KMS-11 (cell line): ENCODE measurements at regions not wholly inside any gene's neighbourhood (a gene's known extent, or its start where the extent isn't known, plus 50 kb on each side); places are given as distances from the start of the nearest gene placed in this dataset.

Experiments used
- H2AFZ ChIP-seq: fragments of 200-600 bp; sonication (generic); 2 replicates; pipeline ENCODE4 v1.6.1; 2016; ENCODE audit warnings: antibody characterized with exemption, mixed run types, low read depth
- H3K27ac ChIP-seq: fragments of 200-600 bp; sonication (generic); 2 replicates; pipeline ENCODE4 v1.6.1; 2016; ENCODE audit warnings: mild to moderate bottlenecking, mixed run types
- H3K27me3 ChIP-seq: fragments of 200-600 bp; sonication (generic); 2 replicates; pipeline ENCODE4 v1.6.1; 2017; ENCODE audit warnings: mild to moderate bottlenecking, low read depth, mixed run types, moderate library complexity; ENCODE audit not compliant: insufficient read depth
- H3K36me3 ChIP-seq: fragments of 200-600 bp; sonication (generic); 2 replicates; pipeline ENCODE4 v1.6.1; 2017; ENCODE audit warnings: mild to moderate bottlenecking, mixed run types; ENCODE audit not compliant: insufficient read depth
- H3K4me1 ChIP-seq: fragments of 200-600 bp; sonication (generic); 2 replicates; pipeline ENCODE4 v1.6.1; 2016; ENCODE audit warnings: mild to moderate bottlenecking, low read depth, mixed run types; ENCODE audit not compliant: poor library complexity, severe bottlenecking
- H3K4me2 ChIP-seq: fragments of 200-600 bp; sonication (generic); 2 replicates; pipeline ENCODE4 v1.7.0; 2016; ENCODE audit warnings: mild to moderate bottlenecking, mixed run types
- H3K4me3 ChIP-seq: fragments of 200-600 bp; sonication (generic); IDR thresholded peaks from 2 replicates; pipeline ENCODE4 v1.6.1; 2017; ENCODE audit warnings: low read depth, low read length, mixed read lengths; ENCODE audit not compliant: insufficient read depth
- H3K79me2 ChIP-seq: fragments of 200-600 bp; sonication (generic); 2 replicates; pipeline ENCODE4 v1.6.1; 2016; ENCODE audit warnings: low read depth, mixed run types; ENCODE audit not compliant: insufficient read depth
- H3K9ac ChIP-seq: fragments of 200-600 bp; sonication (generic); 2 replicates; pipeline ENCODE4 v1.6.1; 2016; ENCODE audit warnings: mild to moderate bottlenecking, mixed run types
- H4K20me1 ChIP-seq: fragments of 200-600 bp; sonication (generic); 2 replicates; pipeline ENCODE4 v1.6.1; 2016; ENCODE audit warnings: mild to moderate bottlenecking, mixed run types; ENCODE audit not compliant: insufficient read depth
- TF ChIP-seq, protein P1 (sequence below): fragments of 200-600 bp; sonication (generic); conservative IDR thresholded peaks from 2 replicates; pipeline ENCODE4 v1.6.1; 2017; ENCODE audit warnings: low read depth, mild to moderate bottlenecking, antibody characterized with exemption, low read length, moderate library complexity, mixed read lengths

DNA sequence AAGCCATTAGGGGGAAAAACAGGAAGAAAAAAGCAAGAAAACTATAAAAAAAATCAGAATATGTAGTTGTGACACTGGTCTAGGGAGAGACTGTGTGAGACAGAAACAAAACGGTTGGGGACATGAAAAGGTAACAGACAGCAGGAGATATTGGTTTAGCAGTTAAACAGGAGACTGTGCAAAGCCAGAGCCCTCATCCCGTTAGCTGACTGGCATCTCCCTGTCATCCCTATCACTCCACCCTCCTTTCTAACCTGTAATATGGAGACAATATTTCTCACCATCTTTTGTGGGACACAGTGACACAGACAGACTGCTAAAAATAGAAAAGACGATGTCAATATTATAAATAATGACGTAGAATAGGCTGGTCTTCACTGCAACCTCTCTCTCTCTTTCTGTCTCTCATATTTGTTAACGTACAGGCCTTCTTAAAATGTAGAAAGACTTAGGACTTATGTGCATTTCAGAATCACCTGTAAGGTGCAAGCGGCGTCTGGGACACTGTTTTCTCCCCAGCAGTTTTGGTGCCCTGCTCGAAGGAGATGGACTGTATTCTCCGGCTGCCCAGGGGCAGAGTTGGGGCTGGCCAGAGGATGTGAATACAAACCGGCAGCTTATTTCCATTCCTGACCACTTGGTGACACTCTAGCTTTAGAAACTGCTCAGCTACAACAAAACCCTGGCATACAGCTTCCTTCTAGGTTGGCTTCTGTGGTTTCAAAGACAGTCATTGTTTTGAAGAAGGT is 190.6 kb downstream of the MAT2B start:
- H2AFZ ChIP-seq: no peak overlapping the region
- H3K27ac ChIP-seq: no peak overlapping the region
- no peaks in the 10 kb centered on the region for H3K36me3 ChIP-seq
- H3K4me1 ChIP-seq: peaks cover 7% of the 10 kb centered on the region
- H3K4me3 ChIP-seq: no peak overlapping the region
- H3K4me2 ChIP-seq: no peak overlapping the region
- H3K79me2 ChIP-seq: no peaks in the 10 kb centered on the region
- no peak overlapping the region for H3K9ac ChIP-seq
- no peaks in the 10 kb centered on the region for H3K27me3 ChIP-seq
- TF ChIP-seq, protein P1, sequence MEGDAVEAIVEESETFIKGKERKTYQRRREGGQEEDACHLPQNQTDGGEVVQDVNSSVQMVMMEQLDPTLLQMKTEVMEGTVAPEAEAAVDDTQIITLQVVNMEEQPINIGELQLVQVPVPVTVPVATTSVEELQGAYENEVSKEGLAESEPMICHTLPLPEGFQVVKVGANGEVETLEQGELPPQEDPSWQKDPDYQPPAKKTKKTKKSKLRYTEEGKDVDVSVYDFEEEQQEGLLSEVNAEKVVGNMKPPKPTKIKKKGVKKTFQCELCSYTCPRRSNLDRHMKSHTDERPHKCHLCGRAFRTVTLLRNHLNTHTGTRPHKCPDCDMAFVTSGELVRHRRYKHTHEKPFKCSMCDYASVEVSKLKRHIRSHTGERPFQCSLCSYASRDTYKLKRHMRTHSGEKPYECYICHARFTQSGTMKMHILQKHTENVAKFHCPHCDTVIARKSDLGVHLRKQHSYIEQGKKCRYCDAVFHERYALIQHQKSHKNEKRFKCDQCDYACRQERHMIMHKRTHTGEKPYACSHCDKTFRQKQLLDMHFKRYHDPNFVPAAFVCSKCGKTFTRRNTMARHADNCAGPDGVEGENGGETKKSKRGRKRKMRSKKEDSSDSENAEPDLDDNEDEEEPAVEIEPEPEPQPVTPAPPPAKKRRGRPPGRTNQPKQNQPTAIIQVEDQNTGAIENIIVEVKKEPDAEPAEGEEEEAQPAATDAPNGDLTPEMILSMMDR: peak; percentile 72
- H4K20me1 ChIP-seq: no peaks in the 10 kb centered on the region

DNA sequence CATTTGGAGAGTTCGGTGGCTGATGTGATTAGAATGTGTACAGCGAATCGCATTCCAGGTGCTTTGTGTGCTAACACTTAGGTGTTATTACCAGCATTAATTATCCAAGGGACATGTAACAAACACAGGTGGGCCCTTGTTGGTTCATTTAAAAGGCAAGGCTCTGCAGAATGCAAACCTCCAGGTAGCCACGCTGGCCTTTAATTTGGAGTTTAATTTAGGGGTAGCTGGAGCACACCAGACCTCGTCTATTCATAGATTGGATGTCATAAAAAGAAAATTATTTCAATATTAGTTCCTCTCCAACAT is 191.1 kb downstream of the MAT2B start:
- H2AFZ ChIP-seq: no peak overlapping the region
- H3K4me3 ChIP-seq: no peak overlapping the region
- peaks cover 7% of the 10 kb centered on the region for H3K4me1 ChIP-seq
- TF ChIP-seq, protein P1: no peak; the same call in 1 of the 2 replicates
- no peak overlapping the region for H3K9ac ChIP-seq
- H3K36me3 ChIP-seq: no peaks in the 10 kb centered on the region
- no peak overlapping the region for H3K4me2 ChIP-seq
- H4K20me1 ChIP-seq: no peaks in the 10 kb centered on the region
- no peaks in the 10 kb centered on the region for H3K79me2 ChIP-seq
- no peaks in the 10 kb centered on the region for H3K27me3 ChIP-seq
- no peak overlapping the region for H3K27ac ChIP-seq

DNA sequence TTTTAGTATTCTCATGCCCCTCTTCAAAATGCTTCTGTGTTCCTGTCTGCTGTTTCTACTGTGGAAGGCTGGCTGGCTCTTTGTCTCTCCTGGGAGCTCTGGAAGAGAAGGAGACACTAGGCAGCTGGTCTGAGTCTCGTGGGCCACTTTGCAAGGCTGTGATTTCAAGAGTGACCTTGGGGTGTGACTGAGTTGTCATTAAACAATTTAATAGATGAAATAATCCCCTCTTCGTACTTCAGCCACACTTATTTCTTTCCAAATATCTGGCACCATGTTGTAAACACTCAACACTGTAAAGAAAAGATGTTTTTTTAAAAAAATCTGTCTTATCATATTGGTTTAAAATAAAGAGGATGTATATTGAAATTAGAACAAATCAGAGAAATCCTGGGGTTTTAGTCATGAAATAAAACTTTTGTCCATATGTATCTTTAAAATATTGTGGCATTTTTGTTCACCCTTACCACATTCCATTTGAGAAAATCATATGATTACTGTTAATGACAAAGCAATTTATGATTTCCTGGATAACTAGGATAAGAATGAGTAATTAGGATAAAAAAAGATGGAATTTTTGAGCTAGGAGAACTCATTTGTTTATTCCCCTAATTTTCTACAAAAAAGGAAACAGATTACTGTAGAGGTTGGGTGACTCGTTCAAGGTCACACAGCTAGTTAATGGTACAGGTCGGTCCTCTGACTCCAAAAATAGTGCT is 200.8 kb downstream of the MAT2B start:
- no peaks in the 10 kb centered on the region for H3K79me2 ChIP-seq
- no peak overlapping the region for H3K4me3 ChIP-seq
- H3K4me2 ChIP-seq: no peak overlapping the region
- TF ChIP-seq, protein P1: no peak
- H2AFZ ChIP-seq: no peak overlapping the region
- no peak overlapping the region for H3K27ac ChIP-seq
- no peaks in the 10 kb centered on the region for H3K4me1 ChIP-seq
- no peaks in the 10 kb centered on the region for H3K27me3 ChIP-seq
- H3K36me3 ChIP-seq: no peaks in the 10 kb centered on the region
- no peak overlapping the region for H3K9ac ChIP-seq
- H4K20me1 ChIP-seq: no peaks in the 10 kb centered on the region

DNA sequence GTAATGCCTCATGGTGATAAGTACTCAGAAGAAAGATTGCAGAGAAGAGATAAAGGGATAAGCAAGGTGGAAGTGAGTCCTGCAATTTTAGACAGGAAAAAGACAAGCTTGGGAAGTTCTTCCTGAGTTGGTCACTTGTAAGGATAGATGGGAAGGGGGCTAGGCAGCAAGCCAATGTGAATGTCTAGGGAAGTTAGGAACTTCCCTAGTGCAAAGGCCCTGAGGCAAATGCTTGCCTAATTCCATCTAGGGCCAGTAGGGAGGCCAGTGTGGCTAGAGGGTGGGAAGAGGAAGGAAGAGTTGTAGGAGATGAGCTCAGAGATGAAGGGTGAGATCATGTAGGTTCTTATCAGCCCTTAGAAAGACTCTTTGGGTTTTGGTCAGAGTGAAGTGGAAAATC is 206.6 kb downstream of the MAT2B start:
- Histone ChIP-seq H2AFZ (no peak overlapping the region), H4K20me1 (no peaks in the 10 kb centered on the region)
- TF ChIP-seq, protein P1: no peak

More for the DNA sequence above, 206.6 kb downstream of the MAT2B start:
- no peak overlapping the region for H3K9ac ChIP-seq
- no peaks in the 10 kb centered on the region for H3K27me3 ChIP-seq
- no peaks in the 10 kb centered on the region for H3K4me1 ChIP-seq
- H3K4me2 ChIP-seq: no peak overlapping the region
- no peak overlapping the region for H3K4me3 ChIP-seq
- no peak overlapping the region for H3K27ac ChIP-seq
- no peaks in the 10 kb centered on the region for H3K79me2 ChIP-seq
- no peaks in the 10 kb centered on the region for H3K36me3 ChIP-seq
